22Rv1 (cell line): ENCODE measurements at regions not wholly inside any gene's neighbourhood (a gene's known extent, or its start where the extent isn't known, plus 50 kb on each side); places are given as distances from the start of the nearest gene placed in this dataset.

Source experiments
- H3K27ac ChIP-seq: fragments of 450-650 bp; 2 replicates; pipeline ENCODE4 v1.5.1; 2017
- CTCF ChIP-seq: fragments of 450-650 bp; IDR thresholded peaks from 2 replicates; pipeline ENCODE4 v1.5.1; 2017; ENCODE audit warnings: mild to moderate bottlenecking
- ZFX ChIP-seq: fragments of 450-650 bp; IDR thresholded peaks from 2 replicates; pipeline ENCODE4 v1.6.1; 2017; ENCODE audit warnings: antibody characterized with exemption, borderline replicate concordance

- no peak overlapping the region for H3K27ac ChIP-seq
- TF ChIP-seq CTCF (no peak), ZFX (no peak)
These were observed 222.7 kb upstream of the GMDS start for GRCh38 chr6:2467929-2468600.

GRCh38 chr6:2465336-2465735 lies 219.9 kb upstream of the GMDS start:
- TF ChIP-seq CTCF: no peak
- no peak for TF ChIP-seq ZFX
- H3K27ac ChIP-seq: no peak overlapping the region

GRCh38 chr6:2464641-2465040 lies 219.2 kb upstream of the GMDS start:
- TF ChIP-seq ZFX (no peak), CTCF (no peak)
- no peak overlapping the region for H3K27ac ChIP-seq

GRCh38 chr6:2462831-2463230 lies 217.4 kb upstream of the GMDS start:
- TF ChIP-seq CTCF (no peak), ZFX (no peak)
- H3K27ac ChIP-seq: no peak overlapping the region

GRCh38 chr6:2460216-2460745 lies 214.9 kb upstream of the GMDS start:
- no peak for TF ChIP-seq CTCF
- TF ChIP-seq ZFX: no peak
- H3K27ac ChIP-seq: no peak overlapping the region

GRCh38 chr6:2454180-2454579 lies 208.8 kb upstream of the GMDS start:
- TF ChIP-seq ZFX: no peak
- TF ChIP-seq CTCF: no peak
- H3K27ac ChIP-seq: no peak overlapping the region

- TF ChIP-seq ZFX: no peak
- no peak for TF ChIP-seq CTCF
- no peak overlapping the region for H3K27ac ChIP-seq
These were observed 205.1 kb upstream of the GMDS start for GRCh38 chr6:2450546-2450945.
